ENCODE measurements at regions not wholly inside any gene's neighbourhood (a gene's known extent, or its start where the extent isn't known, plus 50 kb on each side); places are given as distances from the start of the nearest gene placed in this dataset.

DNA sequence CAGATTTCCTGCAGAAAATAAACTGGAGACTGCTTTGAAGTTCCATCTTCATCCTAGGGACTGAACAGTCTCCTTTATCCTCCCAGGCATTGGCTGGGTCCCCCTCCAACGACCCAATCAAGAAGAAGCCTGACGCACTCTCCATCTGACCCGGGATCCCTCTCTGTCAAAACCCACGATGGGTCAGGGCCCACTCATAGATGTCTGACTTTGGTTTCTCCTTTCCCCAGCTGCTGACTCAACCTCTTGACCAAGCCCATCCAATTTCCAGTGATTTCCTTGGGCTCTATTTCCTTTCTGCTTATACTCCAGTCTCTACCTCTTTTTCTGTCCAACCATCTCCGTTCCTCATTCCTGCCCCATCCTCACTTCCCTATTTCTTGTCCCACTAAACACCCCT is 189.7 kb downstream of the MIAT start:
- no peak for DNase-seq (ENCODE audit: low read depth)

- no peak for DNase-seq (ENCODE audit: low read depth)
Observed at GRCh38 chr22:26847816-26848215, 190.4 kb downstream of the MIAT start.

DNA sequence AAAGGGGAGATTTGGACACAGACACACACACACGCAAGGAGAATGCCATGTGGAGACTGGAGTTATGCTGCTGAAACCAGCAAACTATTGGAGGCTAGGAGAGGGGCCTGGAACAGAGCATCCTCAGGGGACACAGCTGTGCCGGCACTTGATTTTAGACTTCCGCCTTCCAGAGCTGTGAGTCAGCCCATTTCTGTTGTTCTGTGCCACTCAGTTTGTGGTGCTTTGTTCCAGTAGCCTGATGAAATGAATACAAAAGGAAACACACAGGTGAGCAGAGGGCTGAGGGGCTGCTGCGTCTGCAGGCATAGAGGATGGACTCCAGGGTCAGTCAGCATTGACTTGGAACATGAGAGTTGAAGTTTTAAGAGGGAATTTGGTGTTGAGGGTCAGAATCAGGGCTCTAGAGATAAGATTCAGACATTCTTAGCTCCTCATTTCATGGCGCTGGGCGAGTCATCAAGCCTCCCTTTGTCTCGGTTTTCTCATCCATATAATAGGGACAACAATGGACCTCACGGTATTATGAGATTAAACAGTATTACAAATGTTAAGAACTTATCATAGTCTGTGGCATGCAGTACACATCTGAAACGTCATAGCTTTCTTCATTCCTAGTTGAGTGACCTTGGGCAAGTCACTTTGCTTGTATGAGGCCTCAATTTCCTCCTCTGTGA is 191.0 kb downstream of the MIAT start:
- DNase-seq (ENCODE audit: low read depth), result no peak

GRCh38 chr22:26849575-26849974 is 192.2 kb downstream of the MIAT start:
- no peak for DNase-seq (ENCODE audit: low read depth)

DNA sequence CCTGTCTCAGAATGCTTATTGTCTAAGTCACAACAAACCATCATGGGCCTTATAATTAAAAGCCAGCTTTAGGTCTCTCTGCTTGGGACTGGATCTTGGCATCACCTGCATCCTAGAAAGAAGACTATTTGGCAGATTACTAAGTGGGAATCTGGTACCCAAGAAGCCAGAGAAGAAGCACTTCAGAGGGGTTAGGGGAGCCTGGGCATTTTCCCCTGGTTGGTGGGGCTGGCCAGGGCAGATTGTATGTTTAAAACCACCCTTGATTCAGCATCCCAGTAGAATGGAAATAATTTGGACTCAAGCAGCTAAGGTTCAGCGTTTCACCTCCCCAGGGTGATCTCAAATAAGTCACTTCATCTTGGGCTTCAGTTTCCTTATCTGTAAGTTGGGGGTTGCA is 193.7 kb downstream of the MIAT start:
- no peak for DNase-seq (ENCODE audit: low read depth)

DNA sequence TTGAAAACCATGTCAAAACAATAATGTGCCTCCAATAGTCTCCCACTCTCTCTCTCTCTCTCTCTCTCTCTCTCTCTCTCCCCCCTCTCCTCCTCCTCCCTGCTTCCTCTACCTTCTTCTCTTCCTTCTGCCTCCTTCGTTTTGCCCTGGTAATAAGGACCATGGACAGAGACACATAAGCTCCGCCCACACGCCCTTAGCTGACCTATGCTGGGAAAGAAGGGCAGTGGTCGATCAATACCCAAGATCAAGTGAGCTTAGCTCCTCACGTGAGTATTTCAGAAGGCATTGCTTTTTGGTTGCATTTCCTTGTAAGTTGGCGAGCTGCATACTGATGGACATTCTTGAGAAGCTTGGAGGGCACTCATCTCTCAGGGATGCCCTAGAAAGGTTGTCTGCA is 194.8 kb downstream of the MIAT start:
- DNase-seq (ENCODE audit: low read depth), result no peak

DNA sequence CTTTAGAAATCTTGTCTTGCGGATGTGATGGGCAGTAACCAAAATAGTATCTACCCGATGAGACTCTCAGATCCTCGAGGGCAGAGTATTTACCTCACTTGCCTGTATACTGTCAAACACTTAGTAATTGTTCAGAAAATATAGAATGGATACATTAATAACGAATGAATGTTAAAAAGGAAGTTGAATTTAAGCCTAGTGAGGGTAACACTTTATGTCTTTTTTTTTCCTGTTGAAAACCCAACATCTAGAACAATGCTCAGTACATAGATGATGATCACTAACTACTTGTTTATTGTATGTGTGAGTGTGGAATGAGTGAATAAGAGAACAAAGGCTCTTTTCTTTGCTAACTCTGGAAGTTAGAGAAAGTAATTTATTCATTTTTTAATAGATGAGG is 195.7 kb downstream of the MIAT start:
- DNase-seq (ENCODE audit: low read depth), result no peak

- no peak for DNase-seq (ENCODE audit: low read depth)
Observed at GRCh38 chr22:26853495-26853894, 196.1 kb downstream of the MIAT start.

DNA sequence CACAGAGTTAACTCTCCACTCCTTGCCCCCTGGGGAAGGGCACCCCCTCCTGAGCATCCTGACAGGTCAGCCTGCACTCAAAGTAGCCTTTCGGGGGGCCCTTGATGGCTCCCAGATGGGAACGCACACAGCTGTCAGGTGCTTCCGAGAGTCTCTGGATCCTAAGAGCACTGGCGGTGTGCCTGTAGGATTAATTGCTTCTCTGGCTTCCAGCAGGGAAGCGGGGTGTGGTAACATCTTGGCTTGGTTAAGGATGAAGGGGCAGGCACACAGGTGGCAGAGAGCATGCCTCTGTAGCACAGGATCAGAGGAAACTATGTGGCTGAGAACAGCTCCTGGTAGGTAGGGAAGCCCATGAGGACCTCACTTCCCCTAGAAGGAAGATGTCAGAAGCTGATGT is 199.8 kb downstream of the MIAT start:
- no peak for DNase-seq (ENCODE audit: low read depth)

GRCh38 chr22:26860301-26860700 is 202.9 kb downstream of the MIAT start:
- no peak for DNase-seq (ENCODE audit: low read depth)

DNA sequence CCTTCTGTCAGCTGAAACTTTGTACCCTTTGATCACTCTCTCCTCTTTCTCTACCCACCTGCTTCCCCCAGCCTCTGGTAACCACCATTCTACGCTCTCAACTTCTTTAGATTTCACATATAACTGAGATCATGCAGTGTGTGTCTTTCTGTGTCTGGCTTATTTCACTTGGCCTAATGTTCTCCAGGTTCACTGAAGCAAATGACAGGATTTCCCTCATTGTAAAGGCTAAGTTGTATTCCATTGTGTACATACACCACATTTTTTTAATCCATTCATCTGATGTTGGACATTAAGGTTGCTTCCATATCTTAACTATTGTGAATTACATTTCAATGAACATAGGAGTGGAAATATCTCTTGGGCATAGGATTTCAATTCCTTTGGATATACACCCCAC is 207.6 kb downstream of the MIAT start:
- no peak for DNase-seq (ENCODE audit: low read depth)

DNA sequence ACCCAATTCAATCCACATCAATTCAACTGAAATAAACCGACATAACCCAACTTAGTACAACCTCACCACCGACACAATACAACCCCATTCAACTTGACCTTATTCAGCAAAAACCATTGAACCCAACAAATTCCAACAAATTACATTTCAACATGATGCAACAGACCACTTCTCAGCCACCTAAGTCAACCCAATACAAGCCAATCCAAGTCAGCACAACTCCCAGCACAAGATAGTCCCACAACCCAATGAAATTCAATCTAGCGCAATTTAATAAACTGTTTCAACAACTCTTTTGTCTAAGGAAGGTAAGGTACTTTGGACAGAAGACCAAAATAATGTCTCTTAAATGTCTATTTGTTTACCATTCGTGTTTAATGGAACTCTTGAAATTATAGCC is 226.0 kb downstream of the MIAT start:
- DNase-seq (ENCODE audit: low read depth), result no peak

GRCh38 chr22:26884921-26885320 is 227.5 kb downstream of the MIAT start:
- no peak for DNase-seq (ENCODE audit: low read depth)

DNA sequence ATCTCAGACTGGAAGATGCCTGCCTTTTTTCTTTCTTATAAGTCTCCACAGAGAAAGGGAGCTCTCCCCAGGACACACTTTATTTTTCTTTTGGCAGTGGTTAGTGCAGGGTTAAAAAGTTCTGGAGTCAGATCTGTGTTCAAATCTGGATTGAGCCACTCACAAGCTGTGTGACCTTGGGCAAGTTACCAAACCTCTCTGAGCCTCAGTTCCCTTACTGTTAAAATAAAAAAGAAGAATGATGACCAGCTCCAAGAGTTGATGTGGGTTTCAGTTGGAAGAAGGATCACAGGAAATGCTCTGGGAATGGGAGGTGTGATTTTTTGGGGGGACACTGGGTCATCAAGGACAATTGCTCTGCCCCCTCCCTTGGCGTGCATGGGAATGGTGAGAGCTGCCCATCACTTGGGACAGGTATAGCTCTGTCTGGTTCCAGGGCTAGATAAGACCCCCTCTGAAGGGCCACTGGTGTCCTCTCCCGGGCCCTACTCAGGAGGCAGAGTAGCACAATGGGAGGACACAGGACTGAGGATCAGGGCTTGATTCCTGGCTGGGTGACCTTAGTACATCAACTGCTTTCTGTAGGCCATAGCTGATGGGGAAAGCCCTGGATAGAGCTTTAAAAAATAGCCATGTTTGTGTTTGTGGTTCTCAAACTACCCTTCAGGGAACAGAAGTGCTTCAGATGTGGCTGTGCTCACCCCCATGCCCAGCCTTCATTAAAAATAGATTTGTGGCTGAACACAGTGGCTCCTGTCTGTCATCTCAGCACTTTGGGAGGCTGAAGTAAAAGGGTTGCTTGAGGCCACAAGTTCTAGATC is 228.3 kb downstream of the MIAT start:
- DNase-seq (ENCODE audit: low read depth), result no peak

DNA sequence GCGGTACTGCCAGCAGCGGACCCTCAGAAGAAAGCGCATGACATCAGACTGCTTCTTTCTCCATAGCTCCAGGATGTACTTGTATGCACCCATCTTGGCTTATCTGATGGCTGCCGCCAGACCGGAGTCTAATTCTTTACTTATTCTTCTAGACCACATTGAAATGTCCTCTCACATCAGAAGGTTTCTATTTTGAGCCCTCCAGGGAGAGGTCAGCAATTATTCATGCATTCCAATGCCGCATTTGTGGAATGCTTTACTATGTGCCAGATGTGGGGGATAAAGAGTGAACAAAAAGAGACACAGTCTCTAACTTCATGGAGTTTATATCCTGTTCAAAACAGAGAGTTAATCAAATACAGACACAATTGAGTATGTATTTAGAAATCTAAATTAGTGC is 230.1 kb downstream of the MIAT start:
- peak; percentile 63 for DNase-seq (ENCODE audit: low read depth)

DNA sequence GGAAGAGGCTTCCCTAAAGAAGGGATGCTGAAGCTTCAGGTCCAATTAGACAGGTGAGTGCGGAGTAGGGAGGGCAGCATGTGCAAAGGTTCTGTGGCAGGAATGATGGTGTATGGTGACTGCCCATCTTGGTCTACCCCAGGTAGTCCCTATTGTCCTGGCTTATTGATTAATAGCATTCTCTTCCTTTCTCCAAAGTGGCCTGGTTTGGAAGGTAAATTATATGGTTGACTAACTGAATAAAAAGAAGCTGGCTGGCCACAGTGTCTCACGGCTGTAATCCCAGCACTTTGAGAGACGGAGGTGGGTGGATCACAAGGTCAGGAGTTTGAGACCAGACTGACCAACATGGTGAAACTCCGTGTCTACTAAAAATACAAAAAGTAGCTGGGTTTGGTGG is 230.5 kb downstream of the MIAT start:
- DNase-seq (ENCODE audit: low read depth), result no peak

DNA sequence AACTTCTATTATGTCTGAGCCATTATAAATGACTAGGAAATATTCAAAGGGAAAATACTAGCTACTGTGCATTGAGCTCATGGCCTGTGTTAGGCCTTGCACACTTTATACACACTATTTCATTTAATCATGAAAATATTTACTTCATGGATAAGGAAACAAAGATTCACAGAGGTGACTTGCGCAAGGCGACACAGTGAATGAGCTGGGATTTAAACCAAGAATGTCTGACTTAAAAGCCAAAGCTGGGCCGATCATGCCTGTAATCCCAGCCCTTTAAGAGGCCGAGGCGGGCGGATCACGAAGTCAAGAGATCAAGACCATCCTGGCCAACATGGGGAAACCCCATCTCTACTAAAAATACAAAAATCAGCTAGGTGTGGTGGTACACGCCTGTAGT is 231.5 kb downstream of the MIAT start:
- no peak for DNase-seq (ENCODE audit: low read depth)

DNA sequence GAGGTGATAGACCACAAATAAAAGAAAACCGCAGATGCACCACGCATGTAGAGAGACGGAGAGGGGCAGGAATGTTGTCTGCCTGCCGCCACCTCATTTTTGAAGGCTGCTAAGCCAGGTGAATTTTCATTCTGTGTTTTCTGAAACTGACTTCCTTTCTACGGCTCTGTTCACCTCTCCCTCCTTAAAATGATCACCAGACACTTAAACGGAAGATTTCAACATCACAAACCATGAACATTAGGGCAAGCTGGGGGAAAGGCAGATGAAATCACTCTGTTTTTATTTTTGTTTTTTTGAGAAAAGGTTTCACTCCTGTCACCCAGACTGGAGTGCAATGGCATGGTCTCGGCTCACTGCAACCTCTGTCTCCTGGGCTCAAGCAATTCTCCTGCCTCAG is 232.4 kb downstream of the MIAT start:
- DNase-seq (ENCODE audit: low read depth), result no peak

DNA sequence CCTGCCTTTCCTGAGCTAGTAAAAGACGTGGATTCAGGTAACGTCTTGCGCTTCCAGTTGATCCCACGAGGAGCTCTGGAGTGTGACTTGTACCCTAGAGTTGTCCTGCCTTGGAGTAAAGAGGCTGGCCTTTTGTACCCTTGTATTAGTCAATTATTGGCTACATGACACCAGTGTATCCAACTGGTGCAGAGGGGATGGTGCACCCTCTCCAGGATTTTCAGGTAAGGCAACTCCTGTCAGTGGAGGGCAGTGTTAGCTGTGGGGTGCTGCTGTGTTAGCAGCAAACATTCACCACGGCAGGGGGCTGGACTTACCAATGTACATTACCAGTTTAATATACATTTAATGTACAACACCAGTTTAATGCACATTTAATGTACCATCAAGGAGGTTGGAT is 233.5 kb downstream of the MIAT start:
- no peak for DNase-seq (ENCODE audit: low read depth)

DNA sequence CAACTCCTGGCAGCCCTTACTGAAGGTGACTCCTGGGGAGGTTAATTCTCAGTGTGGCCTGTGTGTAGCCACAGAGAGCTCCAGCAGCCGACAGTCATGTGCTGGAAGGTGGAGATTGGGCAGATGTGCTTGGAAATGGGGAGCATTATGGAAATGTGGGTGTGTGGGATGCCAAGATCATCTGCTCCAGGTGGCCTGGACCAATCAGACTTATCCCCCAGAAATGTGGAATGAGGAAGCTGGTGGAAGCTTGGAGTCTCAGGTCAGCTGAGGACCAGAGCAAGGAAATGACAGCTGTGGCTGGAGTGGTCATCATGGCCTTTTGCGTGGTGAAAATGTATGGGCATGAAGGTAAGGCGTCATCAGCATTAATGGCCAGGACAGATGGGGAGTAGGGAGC is 234.0 kb downstream of the MIAT start:
- DNase-seq (ENCODE audit: low read depth), result no peak

- DNase-seq (ENCODE audit: low read depth), result no peak
Observed at GRCh38 chr22:26892166-26893041, 235.0 kb downstream of the MIAT start.

GRCh38 chr22:26893173-26894110 is 236.1 kb downstream of the MIAT start:
- no peak for DNase-seq (ENCODE audit: low read depth)

Data from fibroblast of the conjunctiva (primary cell).